H9 (cell line): ENCODE measurements at regions not wholly inside any gene's neighbourhood (a gene's known extent, or its start where the extent isn't known, plus 50 kb on each side); places are given as distances from the start of the nearest gene placed in this dataset.

Experiments
- DNase-seq: peaks from one replicate; pipeline ENCODE4 v3.0.0-alpha.2; 2017
- H2AFZ ChIP-seq: one replicate; pipeline ENCODE4 v1.6.1; 2013; ENCODE audit warnings: mild to moderate bottlenecking, low read length, control low read depth, moderate library complexity
- H2AK5ac ChIP-seq: 2 replicates; pipeline ENCODE4 v1.6.1; 2013; ENCODE audit warnings: low read length, control low read depth, mixed read lengths; ENCODE audit not compliant: insufficient read length
- H2BK120ac ChIP-seq: one replicate; pipeline ENCODE4 v1.6.1; 2013; ENCODE audit warnings: low read depth, mild to moderate bottlenecking, low read length, control low read depth, inconsistent platforms; ENCODE audit not compliant: poor library complexity, severe bottlenecking
- H2BK12ac ChIP-seq: 2 replicates; pipeline ENCODE4 v1.6.1; 2013; ENCODE audit warnings: low read length, control low read depth, mixed read lengths, low read depth; ENCODE audit not compliant: insufficient read length
- H2BK15ac ChIP-seq: 2 replicates; pipeline ENCODE4 v1.6.1; 2013; ENCODE audit warnings: low read depth, low read length, control low read depth
- H2BK20ac ChIP-seq: one replicate; pipeline ENCODE4 v1.6.1; 2013; ENCODE audit warnings: low read depth, mild to moderate bottlenecking, low read length, control low read depth, inconsistent platforms; ENCODE audit not compliant: poor library complexity, severe bottlenecking
- H2BK5ac ChIP-seq: 2 replicates; pipeline ENCODE4 v1.6.1; 2013; ENCODE audit warnings: low read length, control low read depth, mixed read lengths; ENCODE audit not compliant: insufficient read length
- H3K14ac ChIP-seq: 2 replicates; pipeline ENCODE4 v1.6.1; 2013; ENCODE audit warnings: low read length, control low read depth; ENCODE audit not compliant: insufficient read depth
- H3K18ac ChIP-seq: 2 replicates; pipeline ENCODE4 v1.6.1; 2013; ENCODE audit warnings: low read depth, mild to moderate bottlenecking, mixed read lengths, low read length, control low read depth; ENCODE audit not compliant: insufficient read length
- H3K23ac ChIP-seq: 2 replicates; pipeline ENCODE4 v1.6.1; 2013; ENCODE audit warnings: low read length, control low read depth, mixed read lengths, low read depth; ENCODE audit not compliant: insufficient read length
- H3K23me2 ChIP-seq: 2 replicates; pipeline ENCODE4 v1.6.1; 2013; ENCODE audit warnings: low read depth, mild to moderate bottlenecking, mixed read lengths, low read length, control low read depth; ENCODE audit not compliant: insufficient read length, poor library complexity, severe bottlenecking
- H3K27ac ChIP-seq: 2 replicates; pipeline ENCODE4 v1.5.1; 2013; ENCODE audit warnings: low read length, control low read depth, mixed read lengths, low read depth; ENCODE audit not compliant: insufficient read length
- H3K27me3 ChIP-seq: 2 replicates; pipeline ENCODE4 v1.6.1; 2013; ENCODE audit warnings: low read length, control low read depth, inconsistent platforms; ENCODE audit not compliant: insufficient read depth
- H3K4ac ChIP-seq: 2 replicates; pipeline ENCODE4 v1.6.1; 2013; ENCODE audit warnings: low read depth, mild to moderate bottlenecking, control low read depth, inconsistent platforms, low read length, moderate library complexity
- H3K4me1 ChIP-seq: 2 replicates; pipeline ENCODE4 v1.6.1; 2013; ENCODE audit warnings: low read length, control low read depth, inconsistent platforms; ENCODE audit not compliant: insufficient read depth
- H3K4me2 ChIP-seq: 2 replicates; pipeline ENCODE4 v1.6.1; 2013; ENCODE audit warnings: low read length, control low read depth, mixed read lengths; ENCODE audit not compliant: insufficient read length, insufficient read depth
- H3K56ac ChIP-seq: 2 replicates; pipeline ENCODE4 v1.6.1; 2013; ENCODE audit warnings: low read depth, mild to moderate bottlenecking, mixed read lengths, low read length, control low read depth; ENCODE audit not compliant: insufficient read length
- H3K79me1 ChIP-seq: 2 replicates; pipeline ENCODE4 v1.6.1; 2013; ENCODE audit warnings: low read depth, mild to moderate bottlenecking, moderate library complexity, low read length, control low read depth, inconsistent platforms; ENCODE audit not compliant: insufficient read depth, poor library complexity, severe bottlenecking
- H3K79me2 ChIP-seq: 2 replicates; pipeline ENCODE4 v1.6.1; 2013; ENCODE audit warnings: low read length, control low read depth, inconsistent platforms; ENCODE audit not compliant: insufficient read depth
- H3K9ac ChIP-seq: 2 replicates; pipeline ENCODE4 v1.6.1; 2013; ENCODE audit warnings: low read length, control low read depth, mixed read lengths; ENCODE audit not compliant: insufficient read length; ENCODE audit errors: extremely low read depth
- H3K9me3 ChIP-seq: one replicate; pipeline ENCODE4 v1.6.1; 2013; ENCODE audit warnings: low read depth, low read length, inconsistent platforms; ENCODE audit not compliant: control insufficient read depth
- H3T11ph ChIP-seq: one replicate; pipeline ENCODE4 v1.6.1; 2013; ENCODE audit warnings: mild to moderate bottlenecking, low read length, control low read depth, inconsistent platforms
- H4K20me1 ChIP-seq: one replicate; pipeline ENCODE4 v1.6.1; 2013; ENCODE audit not compliant: control insufficient read depth, insufficient read length, insufficient read depth
- H4K5ac ChIP-seq: 2 replicates; pipeline ENCODE4 v1.6.1; 2013; ENCODE audit warnings: low read depth, mild to moderate bottlenecking, mixed read lengths, low read length, control low read depth; ENCODE audit not compliant: insufficient read length
- H4K8ac ChIP-seq: replicated peaks from 2 replicates; pipeline ENCODE4 v1.6.1; 2013; ENCODE audit warnings: low read length, control low read depth, mixed read lengths, low read depth; ENCODE audit not compliant: insufficient read length
- H4K91ac ChIP-seq: 2 replicates; pipeline ENCODE4 v1.6.1; 2013; ENCODE audit warnings: low read depth, mild to moderate bottlenecking, moderate library complexity, mixed read lengths, low read length, control low read depth; ENCODE audit not compliant: insufficient read length
- H3K27ac Mint-ChIP-seq, 3 experiments: 2 replicates in 2 of 3; 3 replicates in 1 of 3; pipeline ENCODE4 v1.8.0; 2020 to 2021; ENCODE audit warnings: mixed read lengths in 3 of 3, mild to moderate bottlenecking in 1 of 3, moderate library complexity in 1 of 3
- H3K27me3 Mint-ChIP-seq: 2 replicates; pipeline ENCODE4 v1.8.0; 2021; ENCODE audit warnings: low read depth, mild to moderate bottlenecking, moderate library complexity, mixed read lengths
- H3K36me3 Mint-ChIP-seq, 3 experiments: 2 replicates in 2 of 3; 3 replicates in 1 of 3; pipeline ENCODE4 v1.8.0; 2020 to 2021; ENCODE audit warnings: low read depth in 3 of 3, mixed read lengths in 3 of 3; ENCODE audit not compliant: insufficient read depth in 1 of 3
- H3K4me1 Mint-ChIP-seq, 2 experiments: 2 replicates each; pipeline ENCODE4 v1.8.0; 2020; ENCODE audit warnings: mixed read lengths in 2 of 2
- H3K4me3 Mint-ChIP-seq, 2 experiments: 2 replicates in 1 of 2; 3 replicates in 1 of 2; pipeline ENCODE4 v1.8.0; 2020 to 2021; ENCODE audit warnings: mild to moderate bottlenecking in 2 of 2, mixed read lengths in 2 of 2, moderate library complexity in 1 of 2
- H3K9me3 Mint-ChIP-seq, 2 experiments: 2 replicates in 1 of 2; 3 replicates in 1 of 2; pipeline ENCODE4 v1.8.0; 2020; ENCODE audit warnings: mild to moderate bottlenecking in 2 of 2, mixed read lengths in 2 of 2, moderate library complexity in 1 of 2
- WGBS: extraction: QIAGEN DNeasy Blood & Tissue Kit; methylation state at CpG from one replicate; pipeline ENCODE4 v1.1.7; 2013; ENCODE audit warnings: missing lambda C conversion rate, low lambda C conversion rate, mixed read lengths; ENCODE audit not compliant: insufficient read length; ENCODE audit errors: extremely low coverage; 5-methylcytosine and 5-hydroxymethylcytosine counted together
- TF ChIP-seq, protein P1 (sequence below): fragments of 200-600 bp; sonication (generic); conservative IDR thresholded peaks from 3 replicates; pipeline ENCODE4 v1.8.0; 2021; ENCODE audit warnings: antibody characterized with exemption, mild to moderate bottlenecking

- Histone ChIP-seq H3K4ac (no peak overlapping the region), H3K56ac (no peak overlapping the region), H3K27me3 (no peaks in the 10 kb centered on the region), H3K9me3 (no peaks in the 10 kb centered on the region), H3K18ac (no peak overlapping the region), H3K23me2 (no peaks in the 10 kb centered on the region), H4K20me1 (no peaks in the 10 kb centered on the region), H2AFZ (no peak overlapping the region), H3K4me2 (no peak overlapping the region), H3K27ac (no peak overlapping the region), H2BK5ac (no peak overlapping the region), H3K9ac (no peak overlapping the region), H2AK5ac (no peak overlapping the region), H3K23ac (no peak overlapping the region), H2BK20ac (no peak overlapping the region), H3T11ph (no peak overlapping the region), H2BK12ac (no peak overlapping the region), H2BK15ac (no peak overlapping the region), H4K8ac (no peak overlapping the region), H3K4me1 (peaks cover 7% of the 10 kb centered on the region; the same call in 1 of the 2 replicates), H3K14ac (no peak overlapping the region), H3K79me1 (no peaks in the 10 kb centered on the region), H2BK120ac (no peak overlapping the region), H3K79me2 (no peaks in the 10 kb centered on the region), H4K5ac (no peak overlapping the region), H4K91ac (no peak overlapping the region)
- no peak for DNase-seq
- Mint-ChIP-seq H3K27me3 (no peaks in the 10 kb centered on the region), H3K27ac (no peak overlapping the region), H3K9me3 (no peaks in the 10 kb centered on the region), H3K4me3 (no peak overlapping the region), H3K36me3 (no peaks in the 10 kb centered on the region), H3K4me1 (peaks cover 10 to 18% of the 10 kb centered on the region in 2 experiments)
- WGBS: no CpG with 5 or more reads among the region's 12 CpGs
- TF ChIP-seq, protein P1, sequence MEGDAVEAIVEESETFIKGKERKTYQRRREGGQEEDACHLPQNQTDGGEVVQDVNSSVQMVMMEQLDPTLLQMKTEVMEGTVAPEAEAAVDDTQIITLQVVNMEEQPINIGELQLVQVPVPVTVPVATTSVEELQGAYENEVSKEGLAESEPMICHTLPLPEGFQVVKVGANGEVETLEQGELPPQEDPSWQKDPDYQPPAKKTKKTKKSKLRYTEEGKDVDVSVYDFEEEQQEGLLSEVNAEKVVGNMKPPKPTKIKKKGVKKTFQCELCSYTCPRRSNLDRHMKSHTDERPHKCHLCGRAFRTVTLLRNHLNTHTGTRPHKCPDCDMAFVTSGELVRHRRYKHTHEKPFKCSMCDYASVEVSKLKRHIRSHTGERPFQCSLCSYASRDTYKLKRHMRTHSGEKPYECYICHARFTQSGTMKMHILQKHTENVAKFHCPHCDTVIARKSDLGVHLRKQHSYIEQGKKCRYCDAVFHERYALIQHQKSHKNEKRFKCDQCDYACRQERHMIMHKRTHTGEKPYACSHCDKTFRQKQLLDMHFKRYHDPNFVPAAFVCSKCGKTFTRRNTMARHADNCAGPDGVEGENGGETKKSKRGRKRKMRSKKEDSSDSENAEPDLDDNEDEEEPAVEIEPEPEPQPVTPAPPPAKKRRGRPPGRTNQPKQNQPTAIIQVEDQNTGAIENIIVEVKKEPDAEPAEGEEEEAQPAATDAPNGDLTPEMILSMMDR: no peak
Observed at GRCh38 chr13:30362869-30363268, 55.5 kb upstream of the KATNAL1 start.
